ENCODE measurements at regions not wholly inside any gene's neighbourhood (a gene's known extent, or its start where the extent isn't known, plus 50 kb on each side); places are given as distances from the start of the nearest gene placed in this dataset.

DNA sequence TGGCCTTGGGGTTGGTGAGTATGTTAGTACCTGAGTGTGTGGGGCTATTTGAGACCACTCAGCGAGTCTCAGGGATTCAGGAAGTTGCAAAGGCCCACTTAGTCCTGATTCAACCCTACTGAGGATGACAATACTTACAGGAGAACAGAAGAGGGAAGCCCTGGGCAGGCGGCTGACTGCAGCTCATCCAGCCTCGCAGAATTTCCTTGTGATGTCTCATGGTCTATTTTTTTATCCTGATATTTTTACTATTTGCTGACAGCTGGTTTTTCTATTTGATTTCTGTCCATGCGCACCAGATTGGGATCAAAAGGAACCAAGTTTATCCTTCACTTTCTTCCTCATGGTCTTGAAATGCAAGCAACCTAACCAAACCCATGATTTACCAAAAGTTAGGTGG lies 201.8 kb upstream of the LNX1 start:
- TF ChIP-seq ZNF121 (tag by site-specific recombination; IDR thresholded peaks at IDR 0.05) (no peak), ZNF324 (tag by site-specific recombination; IDR thresholded peaks at IDR 0.05) (no peak), ZNF76 (tag by site-specific recombination; IDR thresholded peaks at IDR 0.05; ENCODE audit: borderline replicate concordance, low read depth) (no peak), ZFHX2 (tag by site-specific recombination; conservative IDR thresholded peaks at IDR 0.05) (no peak), WT1 (tag by site-specific recombination; IDR thresholded peaks at IDR 0.05) (no peak), ZNF112 (tag by site-specific recombination; IDR thresholded peaks at IDR 0.05) (no peak), ZNF704 (tag by site-specific recombination; IDR thresholded peaks at IDR 0.05) (no peak), ZBTB48 (tag by site-specific recombination; IDR thresholded peaks at IDR 0.05) (no peak), ZBTB44 (tag by site-specific recombination; IDR thresholded peaks at IDR 0.05) (no peak), ZNF707 (tag by site-specific recombination; IDR thresholded peaks at IDR 0.05) (no peak), ZNF366 (tag by site-specific recombination; conservative IDR thresholded peaks at IDR 0.05) (no peak)
- TF ChIP-seq, protein P1, sequence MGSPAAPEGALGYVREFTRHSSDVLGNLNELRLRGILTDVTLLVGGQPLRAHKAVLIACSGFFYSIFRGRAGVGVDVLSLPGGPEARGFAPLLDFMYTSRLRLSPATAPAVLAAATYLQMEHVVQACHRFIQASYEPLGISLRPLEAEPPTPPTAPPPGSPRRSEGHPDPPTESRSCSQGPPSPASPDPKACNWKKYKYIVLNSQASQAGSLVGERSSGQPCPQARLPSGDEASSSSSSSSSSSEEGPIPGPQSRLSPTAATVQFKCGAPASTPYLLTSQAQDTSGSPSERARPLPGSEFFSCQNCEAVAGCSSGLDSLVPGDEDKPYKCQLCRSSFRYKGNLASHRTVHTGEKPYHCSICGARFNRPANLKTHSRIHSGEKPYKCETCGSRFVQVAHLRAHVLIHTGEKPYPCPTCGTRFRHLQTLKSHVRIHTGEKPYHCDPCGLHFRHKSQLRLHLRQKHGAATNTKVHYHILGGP (tag by site-specific recombination; IDR thresholded peaks at IDR 0.05) = no peak
- TF ChIP-seq, protein P2, sequence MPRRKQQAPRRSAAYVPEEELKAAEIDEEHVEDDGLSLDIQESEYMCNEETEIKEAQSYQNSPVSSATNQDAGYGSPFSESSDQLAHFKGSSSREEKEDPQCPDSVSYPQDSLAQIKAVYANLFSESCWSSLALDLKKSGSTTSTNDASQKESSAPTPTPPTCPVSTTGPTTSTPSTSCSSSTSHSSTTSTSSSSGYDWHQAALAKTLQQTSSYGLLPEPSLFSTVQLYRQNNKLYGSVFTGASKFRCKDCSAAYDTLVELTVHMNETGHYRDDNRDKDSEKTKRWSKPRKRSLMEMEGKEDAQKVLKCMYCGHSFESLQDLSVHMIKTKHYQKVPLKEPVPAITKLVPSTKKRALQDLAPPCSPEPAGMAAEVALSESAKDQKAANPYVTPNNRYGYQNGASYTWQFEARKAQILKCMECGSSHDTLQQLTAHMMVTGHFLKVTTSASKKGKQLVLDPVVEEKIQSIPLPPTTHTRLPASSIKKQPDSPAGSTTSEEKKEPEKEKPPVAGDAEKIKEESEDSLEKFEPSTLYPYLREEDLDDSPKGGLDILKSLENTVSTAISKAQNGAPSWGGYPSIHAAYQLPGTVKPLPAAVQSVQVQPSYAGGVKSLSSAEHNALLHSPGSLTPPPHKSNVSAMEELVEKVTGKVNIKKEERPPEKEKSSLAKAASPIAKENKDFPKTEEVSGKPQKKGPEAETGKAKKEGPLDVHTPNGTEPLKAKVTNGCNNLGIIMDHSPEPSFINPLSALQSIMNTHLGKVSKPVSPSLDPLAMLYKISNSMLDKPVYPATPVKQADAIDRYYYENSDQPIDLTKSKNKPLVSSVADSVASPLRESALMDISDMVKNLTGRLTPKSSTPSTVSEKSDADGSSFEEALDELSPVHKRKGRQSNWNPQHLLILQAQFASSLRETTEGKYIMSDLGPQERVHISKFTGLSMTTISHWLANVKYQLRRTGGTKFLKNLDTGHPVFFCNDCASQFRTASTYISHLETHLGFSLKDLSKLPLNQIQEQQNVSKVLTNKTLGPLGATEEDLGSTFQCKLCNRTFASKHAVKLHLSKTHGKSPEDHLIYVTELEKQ (tag by site-specific recombination; IDR thresholded peaks at IDR 0.05; ENCODE audit: borderline replicate concordance) = no peak
- TF ChIP-seq, protein P3, sequence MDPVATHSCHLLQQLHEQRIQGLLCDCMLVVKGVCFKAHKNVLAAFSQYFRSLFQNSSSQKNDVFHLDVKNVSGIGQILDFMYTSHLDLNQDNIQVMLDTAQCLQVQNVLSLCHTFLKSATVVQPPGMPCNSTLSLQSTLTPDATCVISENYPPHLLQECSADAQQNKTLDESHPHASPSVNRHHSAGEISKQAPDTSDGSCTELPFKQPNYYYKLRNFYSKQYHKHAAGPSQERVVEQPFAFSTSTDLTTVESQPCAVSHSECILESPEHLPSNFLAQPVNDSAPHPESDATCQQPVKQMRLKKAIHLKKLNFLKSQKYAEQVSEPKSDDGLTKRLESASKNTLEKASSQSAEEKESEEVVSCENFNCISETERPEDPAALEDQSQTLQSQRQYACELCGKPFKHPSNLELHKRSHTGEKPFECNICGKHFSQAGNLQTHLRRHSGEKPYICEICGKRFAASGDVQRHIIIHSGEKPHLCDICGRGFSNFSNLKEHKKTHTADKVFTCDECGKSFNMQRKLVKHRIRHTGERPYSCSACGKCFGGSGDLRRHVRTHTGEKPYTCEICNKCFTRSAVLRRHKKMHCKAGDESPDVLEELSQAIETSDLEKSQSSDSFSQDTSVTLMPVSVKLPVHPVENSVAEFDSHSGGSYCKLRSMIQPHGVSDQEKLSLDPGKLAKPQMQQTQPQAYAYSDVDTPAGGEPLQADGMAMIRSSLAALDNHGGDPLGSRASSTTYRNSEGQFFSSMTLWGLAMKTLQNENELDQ (tag by site-specific recombination; IDR thresholded peaks at IDR 0.05; ENCODE audit: low read depth) = no peak
- ChIA-PET CTCF (no interaction called here), POLR2A (no interaction called here)
- Histone ChIP-seq H3K27ac (ENCODE audit: extremely low read depth, low read depth, low read length) (no peak overlapping the region), H3K4me3 (ENCODE audit: low read depth, low read length) (no peak overlapping the region), H3K4me1 (ENCODE audit: control insufficient read depth, insufficient read depth, low read length) (no peaks in the 10 kb centered on the region), H3K36me3 (ENCODE audit: control insufficient read depth in 2 of 2, insufficient read depth in 1 of 2, low read length in 2 of 2) (no peaks in the 10 kb centered on the region), H3K9me3 (ENCODE audit: control insufficient read depth, insufficient read depth, low read depth, low read length) (no peaks in the 10 kb centered on the region)

GRCh38 chr4:53790286-53790685 lies 199.0 kb upstream of the LNX1 start:
- CTCF ChIA-PET = interaction anchor here (0.7 kb wide), 1 partner anchor 188 kb away, joined by 3 read pairs; no protein-coding TSS in a partner anchor
- no peaks in the 10 kb centered on the region for H3K9me3 ChIP-seq (ENCODE audit: control insufficient read depth, insufficient read depth, low read depth, low read length)
- H3K4me3 ChIP-seq (ENCODE audit: low read depth, low read length) = no peak overlapping the region
- POLR2A ChIA-PET = no interaction called here
- H3K27ac ChIP-seq (ENCODE audit: extremely low read depth, low read depth, low read length) = no peak overlapping the region
- H3K4me1 ChIP-seq (ENCODE audit: control insufficient read depth, insufficient read depth, low read length) = no peaks in the 10 kb centered on the region
- H3K36me3 ChIP-seq (ENCODE audit: control insufficient read depth in 2 of 2, insufficient read depth in 1 of 2, low read length in 2 of 2) = no peaks in the 10 kb centered on the region
- no peak for TF ChIP-seq YY2 (tag by site-specific recombination; IDR thresholded peaks at IDR 0.05)
- no peak for TF ChIP-seq ZNF692 (tag by site-specific recombination; IDR thresholded peaks at IDR 0.05)
- TF ChIP-seq ZNF561 (tag by site-specific recombination; IDR thresholded peaks at IDR 0.05; ENCODE audit: borderline replicate concordance) = no peak
- TF ChIP-seq ZBTB1 (tag by site-specific recombination; IDR thresholded peaks at IDR 0.05) = no peak
- TF ChIP-seq ZFP3 (tag by site-specific recombination; IDR thresholded peaks at IDR 0.05; ENCODE audit: low read depth) = no peak
- no peak for TF ChIP-seq ZNF19 (tag by site-specific recombination; IDR thresholded peaks at IDR 0.05; ENCODE audit: low read depth)
- TF ChIP-seq ZNF529 (tag by site-specific recombination; IDR thresholded peaks at IDR 0.05; ENCODE audit: insufficient replicate concordance) = no peak
- no peak for TF ChIP-seq ZNF791 (tag by site-specific recombination; IDR thresholded peaks at IDR 0.05)
- no peak for TF ChIP-seq SALL2 (tag by site-specific recombination; IDR thresholded peaks at IDR 0.05; ENCODE audit: borderline replicate concordance)
- TF ChIP-seq ZXDB (tag by site-specific recombination; IDR thresholded peaks at IDR 0.05) = no peak
- no peak for TF ChIP-seq ZNF664 (tag by site-specific recombination; IDR thresholded peaks at IDR 0.05)
